Gastrocnemius medialis (tissue), 4 donors: ENCODE measurements at regions not wholly inside any gene's neighbourhood (a gene's known extent, or its start where the extent isn't known, plus 50 kb on each side); places are given as distances from the start of the nearest gene placed in this dataset.

ENCODE experiments used
- ATAC-seq, 2 donors: fragments of 150-250 bp; one replicate each; pipeline ENCODE4 v1.9.1; 2016
- DNase-seq, 2 donors: peaks; one replicate each; pipeline ENCODE4 v3.0.0-alpha.2; 2019
- H3K27ac ChIP-seq, 4 donors: fragments of 200-600 bp; sonication (generic); 1 replicate in 1 of 4; 2 replicates in 3 of 4; pipeline ENCODE4 v1.5.1; 2016 to 2018; ENCODE audit warnings: mild to moderate bottlenecking in 2 of 4, moderate library complexity in 1 of 4
- H3K27me3 ChIP-seq, 3 donors: fragments of 200-600 bp; sonication (generic) in 2 of 3; 1 replicate in 1 of 3; 2 replicates in 2 of 3; pipeline versions ENCODE4 v1.5.1 to v1.6.0; 2016 to 2019; ENCODE audit warnings: mild to moderate bottlenecking in 1 of 3, moderate library complexity in 1 of 3
- H3K36me3 ChIP-seq, 2 donors: fragments of 200-600 bp; sonication (generic) in 1 of 2; one replicate each; pipeline ENCODE4 v1.5.1; 2017 to 2018
- H3K4me1 ChIP-seq, 2 donors: fragments of 200-600 bp; sonication (generic) in 1 of 2; one replicate each; pipeline ENCODE4 v1.5.1; 2016 to 2017; ENCODE audit warnings: mild to moderate bottlenecking in 2 of 2
- H3K4me3 ChIP-seq, 4 donors: fragments of 200-600 bp; sonication (generic) in 3 of 4; 1 replicate in 1 of 4; 2 replicates in 3 of 4; pipeline ENCODE4 v1.5.1; 2016 to 2019; ENCODE audit warnings: mild to moderate bottlenecking in 2 of 4
- H3K9me3 ChIP-seq, 3 donors: fragments of 200-600 bp; sonication (generic) in 2 of 3; 1 replicate in 1 of 3; 2 replicates in 2 of 3; pipeline ENCODE4 v1.5.1; 2016 to 2019
- POLR2A ChIP-seq, 2 donors: fragments of 450-650 bp; IDR thresholded peaks; one replicate each; pipeline ENCODE4 v1.6.1; 2017; ENCODE audit warnings: antibody characterized with exemption in 2 of 2, mild to moderate bottlenecking in 2 of 2, moderate library complexity in 2 of 2
- in situ Hi-C, 4 donors: fragments of 200-750 bp; cut with MboI; loops; one replicate each; pipeline versions ENCODE4 v1.15.0 to v1.8.0; 2017; ENCODE audit warnings: low sequenced_read_pairs in 4 of 4
- intact Hi-C: fragments of 100-400 bp; cut with DNase I; formaldehyde crosslinking; loops from one replicate; pipeline ENCODE4 v1.15.1; 2023; ENCODE audit warnings: low total_unique reads
- TF ChIP-seq, protein P1 (sequence below), 5 experiments: fragments of 450-650 bp in 3 of 5; fragments of 200-600 bp in 2 of 5; sonication (generic) in 2 of 5; IDR thresholded peaks in 4 of 5; conservative IDR thresholded peaks in 1 of 5; 1 replicate in 4 of 5; 2 replicates in 1 of 5; pipeline ENCODE4 v1.5.1; 2016 to 2019; ENCODE audit warnings: antibody characterized with exemption in 5 of 5, mild to moderate bottlenecking in 3 of 5, moderate library complexity in 3 of 5

DNA sequence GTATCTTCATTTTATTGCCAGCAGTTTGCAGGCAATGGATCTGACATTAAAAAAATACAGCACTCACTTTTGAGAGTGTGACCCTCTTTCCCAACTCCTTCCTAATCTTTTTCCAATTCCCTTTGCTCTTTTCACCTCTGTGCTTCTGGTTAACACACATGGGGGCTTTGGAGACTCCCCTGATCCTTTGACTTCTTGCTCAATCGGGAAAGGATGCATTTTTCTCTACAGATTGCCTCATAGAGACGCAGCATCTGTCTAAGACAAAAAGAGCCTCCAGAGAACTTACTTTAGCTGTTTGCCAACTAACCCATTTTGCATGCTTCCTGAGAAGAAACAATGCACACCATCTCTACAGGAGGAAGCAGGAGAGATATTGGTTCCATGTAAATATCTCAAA is 378.3 kb downstream of the PBX1 start:
- Histone ChIP-seq H3K27ac (no peak overlapping the region), H3K9me3 (no peaks in the 10 kb centered on the region), H3K4me1 (no peaks in the 10 kb centered on the region), H3K36me3 (no peaks in the 10 kb centered on the region), H3K27me3 (no peaks in the 10 kb centered on the region), H3K4me3 (no peak overlapping the region)
- ATAC-seq (no peak), DNase-seq (no peak)
- TF ChIP-seq, protein P1, sequence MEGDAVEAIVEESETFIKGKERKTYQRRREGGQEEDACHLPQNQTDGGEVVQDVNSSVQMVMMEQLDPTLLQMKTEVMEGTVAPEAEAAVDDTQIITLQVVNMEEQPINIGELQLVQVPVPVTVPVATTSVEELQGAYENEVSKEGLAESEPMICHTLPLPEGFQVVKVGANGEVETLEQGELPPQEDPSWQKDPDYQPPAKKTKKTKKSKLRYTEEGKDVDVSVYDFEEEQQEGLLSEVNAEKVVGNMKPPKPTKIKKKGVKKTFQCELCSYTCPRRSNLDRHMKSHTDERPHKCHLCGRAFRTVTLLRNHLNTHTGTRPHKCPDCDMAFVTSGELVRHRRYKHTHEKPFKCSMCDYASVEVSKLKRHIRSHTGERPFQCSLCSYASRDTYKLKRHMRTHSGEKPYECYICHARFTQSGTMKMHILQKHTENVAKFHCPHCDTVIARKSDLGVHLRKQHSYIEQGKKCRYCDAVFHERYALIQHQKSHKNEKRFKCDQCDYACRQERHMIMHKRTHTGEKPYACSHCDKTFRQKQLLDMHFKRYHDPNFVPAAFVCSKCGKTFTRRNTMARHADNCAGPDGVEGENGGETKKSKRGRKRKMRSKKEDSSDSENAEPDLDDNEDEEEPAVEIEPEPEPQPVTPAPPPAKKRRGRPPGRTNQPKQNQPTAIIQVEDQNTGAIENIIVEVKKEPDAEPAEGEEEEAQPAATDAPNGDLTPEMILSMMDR (IDR thresholded peaks at IDR 0.05 in 4 of 5, conservative IDR thresholded peaks at IDR 0.05 in 1 of 5): no peak
- TF ChIP-seq POLR2A (IDR thresholded peaks at IDR 0.05): no peak
- intact Hi-C loops: no loop called here
- in situ Hi-C loops: no loop called here

DNA sequence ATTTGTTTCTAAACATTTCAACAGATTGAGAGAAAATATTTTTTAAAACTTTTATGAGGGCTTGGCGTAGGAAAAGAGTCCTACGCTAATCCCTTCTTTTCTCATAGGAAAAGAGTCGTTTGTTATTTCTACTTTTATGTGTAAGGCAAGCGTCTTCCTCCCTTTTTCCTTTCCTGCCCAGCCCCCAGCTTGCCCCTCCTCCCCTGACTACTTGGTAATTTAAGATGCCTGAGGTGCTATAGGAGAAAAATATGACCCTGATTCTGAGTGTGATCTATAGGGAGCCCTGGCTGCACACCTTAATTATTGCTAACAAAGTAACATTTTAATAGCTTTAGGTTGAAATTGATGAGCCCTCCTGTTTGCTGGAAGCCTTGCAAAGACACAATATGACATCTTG is 373.6 kb downstream of the PBX1 start:
- Histone ChIP-seq H3K36me3 (no peaks in the 10 kb centered on the region), H3K9me3 (no peaks in the 10 kb centered on the region), H3K4me3 (no peak overlapping the region), H3K4me1 (no peaks in the 10 kb centered on the region), H3K27me3 (no peaks in the 10 kb centered on the region), H3K27ac (no peak overlapping the region)
- no peak for TF ChIP-seq POLR2A (IDR thresholded peaks at IDR 0.05)
- intact Hi-C loops: no loop called here
- DNase-seq: no peak
- ATAC-seq: no peak
- in situ Hi-C loops: no loop called here

DNA sequence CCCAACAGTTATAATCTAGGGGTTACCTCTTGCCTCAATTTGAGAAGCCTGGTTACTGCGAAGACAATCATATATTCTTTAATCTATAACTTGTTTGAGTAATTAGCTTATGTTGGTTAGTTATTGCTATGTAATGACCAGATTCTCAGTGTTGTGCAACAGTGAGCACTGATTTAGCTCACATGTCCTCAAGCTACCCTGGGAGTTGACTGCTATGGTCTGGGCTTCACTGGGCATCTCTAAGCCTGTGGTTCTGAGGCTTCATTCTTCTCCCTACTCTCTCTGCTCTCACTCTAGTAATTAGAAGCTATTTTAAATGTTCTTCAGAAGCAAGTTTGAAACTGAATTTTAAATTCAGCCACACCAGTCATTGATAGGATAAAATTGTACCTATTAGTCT is 371.8 kb downstream of the PBX1 start:
- TF ChIP-seq POLR2A (IDR thresholded peaks at IDR 0.05): no peak
- TF ChIP-seq, protein P1 (IDR thresholded peaks at IDR 0.05 in 4 of 5, conservative IDR thresholded peaks at IDR 0.05 in 1 of 5): no peak

DNA sequence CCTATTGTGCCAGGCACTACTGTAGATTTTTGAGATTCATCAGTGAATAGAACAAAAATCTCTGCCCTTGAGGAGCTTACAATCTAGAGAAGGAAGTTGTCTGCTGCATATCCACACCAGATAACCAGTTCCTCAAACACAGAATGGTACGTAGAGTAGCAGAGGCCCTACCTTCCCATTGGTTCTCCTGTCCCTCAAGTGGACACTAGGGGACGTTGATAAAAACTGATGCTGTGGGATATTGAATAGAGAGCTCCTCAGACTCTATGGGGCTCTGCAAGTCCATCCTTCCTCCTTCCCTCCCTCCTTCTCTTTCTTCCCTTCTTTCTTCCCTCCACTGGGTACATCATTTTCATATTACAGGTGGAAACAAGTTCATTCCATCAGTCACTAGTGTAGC is 371.3 kb downstream of the PBX1 start:
- no peaks in the 10 kb centered on the region for H3K9me3 ChIP-seq
- no peak for DNase-seq
- no peak for TF ChIP-seq POLR2A (IDR thresholded peaks at IDR 0.05)
- TF ChIP-seq, protein P1 (IDR thresholded peaks at IDR 0.05 in 4 of 5, conservative IDR thresholded peaks at IDR 0.05 in 1 of 5): no peak
- no peak overlapping the region for H3K27ac ChIP-seq
- in situ Hi-C loops (no loop called here), intact Hi-C loops (no loop called here)
- no peak overlapping the region for H3K4me3 ChIP-seq
- H3K27me3 ChIP-seq: no peaks in the 10 kb centered on the region
- no peaks in the 10 kb centered on the region for H3K36me3 ChIP-seq
- no peaks in the 10 kb centered on the region for H3K4me1 ChIP-seq
- no peak for ATAC-seq

More for the DNA sequence above, 371.8 kb downstream of the PBX1 start:
- no peaks in the 10 kb centered on the region for H3K9me3 ChIP-seq
- no peaks in the 10 kb centered on the region for H3K4me1 ChIP-seq
- H3K27ac ChIP-seq: no peak overlapping the region
- no peaks in the 10 kb centered on the region for H3K36me3 ChIP-seq
- no peak overlapping the region for H3K4me3 ChIP-seq
- intact Hi-C loops (no loop called here), in situ Hi-C loops (no loop called here)
- no peak for ATAC-seq
- no peaks in the 10 kb centered on the region for H3K27me3 ChIP-seq
- DNase-seq: no peak

DNA sequence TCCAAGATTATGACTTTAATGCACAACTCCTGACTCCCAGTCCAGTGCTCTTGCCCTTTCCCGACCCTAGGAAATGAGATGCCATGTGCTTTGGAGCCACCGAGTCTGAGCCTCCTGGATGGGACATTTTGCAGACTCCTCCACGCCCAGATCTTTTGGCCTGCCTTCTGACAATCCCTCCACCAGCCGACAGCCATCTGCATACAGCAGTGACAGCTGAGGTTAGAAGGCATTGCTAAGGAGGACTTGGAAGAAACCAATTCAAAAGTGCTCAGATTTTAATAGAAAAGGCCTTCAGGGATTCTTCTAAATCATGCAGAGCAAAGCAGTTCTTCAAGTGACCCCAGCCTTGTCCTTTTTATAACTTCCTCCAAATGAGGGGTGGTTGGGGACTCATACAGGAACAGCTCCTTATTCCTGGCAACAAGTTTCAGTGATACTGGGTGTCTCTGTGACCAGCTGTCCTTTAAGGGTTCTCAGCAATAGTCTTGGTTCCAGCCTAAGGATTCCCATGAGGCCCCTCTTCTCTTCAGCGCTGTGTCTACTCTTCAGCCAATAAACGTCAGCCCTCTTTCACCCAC is 369.3 kb downstream of the PBX1 start:
- DNase-seq (no peak), ATAC-seq (no peak)
- intact Hi-C loops (no loop called here), in situ Hi-C loops (no loop called here)
- Histone ChIP-seq H3K4me3 (no peak overlapping the region), H3K4me1 (no peaks in the 10 kb centered on the region), H3K36me3 (no peaks in the 10 kb centered on the region), H3K27ac (no peak overlapping the region), H3K9me3 (no peaks in the 10 kb centered on the region), H3K27me3 (no peaks in the 10 kb centered on the region)
- TF ChIP-seq POLR2A (IDR thresholded peaks at IDR 0.05): no peak
- TF ChIP-seq, protein P1 (IDR thresholded peaks at IDR 0.05 in 4 of 5, conservative IDR thresholded peaks at IDR 0.05 in 1 of 5): no peak
